ENCODE measurements at regions not wholly inside any gene's neighbourhood (a gene's known extent, or its start where the extent isn't known, plus 50 kb on each side); places are given as distances from the start of the nearest gene placed in this dataset.

GRCh38 chr5:117740268-117740667 lies 1165.6 kb upstream of the SEMA6A start:
- TF ChIP-seq POLR2A (IDR thresholded peaks at IDR 0.05; ENCODE audit: low read depth, low read length) = no peak
- TF ChIP-seq POLR2AphosphoS5 (IDR thresholded peaks at IDR 0.05; ENCODE audit: low read depth, low read length) = no peak
- no peak for TF ChIP-seq TAF1 (IDR thresholded peaks at IDR 0.05; ENCODE audit: borderline replicate concordance, low read depth, low read length)

All from GM12892 (cell line).